IPS-15b (cell line): ENCODE measurements at regions not wholly inside any gene's neighbourhood (a gene's known extent, or its start where the extent isn't known, plus 50 kb on each side); places are given as distances from the start of the nearest gene placed in this dataset.

ENCODE experiments used
- H3K27me3 ChIP-seq: one replicate; pipeline ENCODE4 v1.6.1; 2013; ENCODE audit warnings: low read length; ENCODE audit not compliant: control insufficient read depth, insufficient read depth
- H3K36me3 ChIP-seq: one replicate; pipeline ENCODE4 v1.6.1; 2013; ENCODE audit warnings: low read length; ENCODE audit not compliant: control insufficient read depth, insufficient read depth
- H3K4me1 ChIP-seq: one replicate; pipeline ENCODE4 v1.6.1; 2013; ENCODE audit warnings: mild to moderate bottlenecking, low read length; ENCODE audit not compliant: control insufficient read depth, insufficient read depth
- H3K4me3 ChIP-seq: one replicate; pipeline ENCODE4 v1.5.1; 2013; ENCODE audit warnings: low read depth, low read length
- H3K9ac ChIP-seq: one replicate; pipeline ENCODE4 v1.6.1; 2013; ENCODE audit warnings: low read depth, mild to moderate bottlenecking, low read length
- H3K9me3 ChIP-seq: one replicate; pipeline ENCODE4 v1.6.1; 2013; ENCODE audit warnings: mild to moderate bottlenecking, low read length; ENCODE audit not compliant: control insufficient read depth, insufficient read depth

- Histone ChIP-seq H3K36me3 (no peaks in the 10 kb centered on the region), H3K9ac (no peak overlapping the region), H3K27me3 (no peaks in the 10 kb centered on the region), H3K4me3 (no peak overlapping the region), H3K4me1 (no peaks in the 10 kb centered on the region), H3K9me3 (no peaks in the 10 kb centered on the region)
Observed at GRCh38 chr16:65855171-65856145, 511.0 kb upstream of the CDH5 start.

DNA sequence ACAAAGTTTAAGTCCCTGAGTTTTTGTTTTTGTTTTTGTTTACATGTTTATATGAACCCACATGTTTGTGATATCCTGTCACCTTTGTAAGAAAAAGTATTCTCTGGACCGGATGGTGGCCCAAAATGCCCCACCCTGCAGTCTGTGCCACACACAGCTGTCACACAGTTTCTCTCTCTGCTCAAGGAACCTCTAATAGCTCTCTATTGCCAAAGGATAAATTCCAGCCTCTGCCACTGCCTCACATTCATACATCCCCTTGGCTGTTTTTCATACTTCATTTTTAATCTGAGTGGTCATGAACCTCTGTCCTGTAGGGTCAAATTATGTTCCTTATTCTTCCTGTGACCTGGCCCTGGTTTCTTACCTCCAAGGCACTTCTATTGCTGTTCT lies 520.3 kb upstream of the CDH5 start:
- Histone ChIP-seq H3K9ac (no peak overlapping the region), H3K36me3 (no peaks in the 10 kb centered on the region), H3K9me3 (no peaks in the 10 kb centered on the region), H3K4me3 (no peak overlapping the region), H3K4me1 (no peaks in the 10 kb centered on the region), H3K27me3 (no peaks in the 10 kb centered on the region)

DNA sequence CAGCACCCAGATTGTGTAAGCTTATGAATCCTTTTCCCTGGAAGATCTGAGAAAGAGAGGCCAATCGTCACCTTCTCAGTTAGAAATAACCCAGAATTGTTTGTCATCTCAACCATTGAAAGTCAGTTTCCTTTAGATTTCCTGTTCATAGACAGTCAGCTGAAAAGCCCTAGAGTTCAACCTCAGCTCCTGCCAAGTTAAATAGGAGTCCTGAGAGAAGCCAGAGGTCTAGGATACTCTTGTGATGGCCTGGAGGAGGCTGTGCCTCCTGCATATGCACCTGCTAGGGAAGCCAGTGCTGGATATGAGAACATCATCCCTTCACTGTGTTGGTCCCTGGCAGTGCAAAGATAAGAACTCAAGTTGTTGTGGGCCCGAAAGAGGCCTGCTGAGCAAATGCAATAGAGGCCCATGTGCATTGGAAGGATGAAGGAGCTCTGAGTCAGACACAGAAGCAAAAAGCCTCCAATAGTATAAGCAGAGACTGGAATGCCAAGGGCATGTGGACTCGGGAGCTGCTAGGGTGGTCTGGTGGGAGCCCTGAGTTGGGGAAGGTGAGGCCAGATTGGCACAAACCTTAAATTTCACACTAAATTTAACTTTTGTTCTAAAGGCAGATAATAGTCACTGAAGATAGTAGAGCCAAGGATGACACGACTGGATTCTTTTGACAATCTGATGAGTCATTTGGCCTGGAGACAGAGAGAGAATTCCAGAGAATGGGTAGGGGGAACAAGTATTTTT lies 520.9 kb upstream of the CDH5 start:
- Histone ChIP-seq H3K27me3 (no peaks in the 10 kb centered on the region), H3K36me3 (no peaks in the 10 kb centered on the region), H3K4me3 (no peak overlapping the region), H3K9ac (no peak overlapping the region), H3K9me3 (no peaks in the 10 kb centered on the region), H3K4me1 (no peaks in the 10 kb centered on the region)

- H3K4me3 ChIP-seq = no peak overlapping the region
- H3K4me1 ChIP-seq = no peaks in the 10 kb centered on the region
- no peaks in the 10 kb centered on the region for H3K9me3 ChIP-seq
- no peak overlapping the region for H3K9ac ChIP-seq
- no peaks in the 10 kb centered on the region for H3K27me3 ChIP-seq
- H3K36me3 ChIP-seq = no peaks in the 10 kb centered on the region
Observed at GRCh38 chr16:65843941-65844340, 522.5 kb upstream of the CDH5 start.

DNA sequence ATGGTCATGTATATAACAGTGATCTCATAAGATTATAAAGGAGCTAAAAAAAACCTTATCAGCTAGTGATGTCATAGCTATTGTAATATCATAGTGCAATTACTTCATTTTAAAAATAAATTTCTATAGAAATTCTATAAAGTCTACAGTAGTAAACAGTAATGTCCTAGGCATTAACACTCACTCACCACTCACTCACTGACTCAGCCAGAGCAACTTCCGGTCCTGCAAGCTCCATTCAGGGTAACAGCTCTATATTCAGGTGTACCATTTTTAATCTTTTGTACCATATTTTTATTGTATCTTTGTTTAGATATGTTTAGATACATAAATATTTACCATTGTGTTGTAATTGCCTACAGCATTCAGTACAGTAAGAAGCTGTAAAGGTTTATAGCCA lies 524.4 kb upstream of the CDH5 start:
- H3K4me3 ChIP-seq = no peak overlapping the region
- no peaks in the 10 kb centered on the region for H3K36me3 ChIP-seq
- no peaks in the 10 kb centered on the region for H3K9me3 ChIP-seq
- no peaks in the 10 kb centered on the region for H3K4me1 ChIP-seq
- H3K9ac ChIP-seq = no peak overlapping the region
- no peaks in the 10 kb centered on the region for H3K27me3 ChIP-seq

GRCh38 chr16:65838001-65838400 lies 528.5 kb upstream of the CDH5 start:
- H3K4me1 ChIP-seq = no peaks in the 10 kb centered on the region
- H3K36me3 ChIP-seq = no peaks in the 10 kb centered on the region
- H3K27me3 ChIP-seq = no peaks in the 10 kb centered on the region
- no peak overlapping the region for H3K9ac ChIP-seq
- H3K9me3 ChIP-seq = no peaks in the 10 kb centered on the region
- H3K4me3 ChIP-seq = no peak overlapping the region

DNA sequence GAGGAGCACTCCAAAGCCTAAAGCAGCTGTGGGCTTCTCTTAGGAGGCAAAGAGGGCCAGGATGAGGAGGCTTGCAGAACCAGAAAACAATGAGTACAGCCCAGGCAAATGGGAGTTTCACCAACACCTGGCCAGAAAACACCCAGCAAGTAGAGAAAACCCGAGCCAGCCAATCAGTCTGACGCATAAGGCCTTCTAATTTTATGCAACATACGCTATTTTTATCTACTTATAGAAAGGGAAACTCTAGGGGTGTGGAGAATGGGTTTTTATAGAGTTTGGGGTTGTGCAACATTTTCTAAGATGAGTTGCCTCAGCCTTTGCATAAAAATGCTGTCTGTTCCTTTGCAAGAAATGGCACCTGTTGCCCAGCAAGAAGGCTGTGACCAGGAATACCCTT lies 529.0 kb upstream of the CDH5 start:
- no peaks in the 10 kb centered on the region for H3K36me3 ChIP-seq
- no peak overlapping the region for H3K9ac ChIP-seq
- H3K27me3 ChIP-seq = no peaks in the 10 kb centered on the region
- no peaks in the 10 kb centered on the region for H3K9me3 ChIP-seq
- H3K4me1 ChIP-seq = no peaks in the 10 kb centered on the region
- no peak overlapping the region for H3K4me3 ChIP-seq

GRCh38 chr16:65834688-65835087 lies 531.8 kb upstream of the CDH5 start:
- no peak overlapping the region for H3K4me3 ChIP-seq

GRCh38 chr16:65833171-65833871 lies 533.2 kb upstream of the CDH5 start:
- no peak overlapping the region for H3K4me3 ChIP-seq
- no peaks in the 10 kb centered on the region for H3K36me3 ChIP-seq
- no peak overlapping the region for H3K9ac ChIP-seq
- H3K9me3 ChIP-seq = no peaks in the 10 kb centered on the region
- H3K27me3 ChIP-seq = no peaks in the 10 kb centered on the region
- H3K4me1 ChIP-seq = no peaks in the 10 kb centered on the region

More at GRCh38 chr16:65834688-65835087, 531.8 kb upstream of the CDH5 start:
- no peak overlapping the region for H3K9ac ChIP-seq
- no peaks in the 10 kb centered on the region for H3K36me3 ChIP-seq
- no peaks in the 10 kb centered on the region for H3K4me1 ChIP-seq
- H3K9me3 ChIP-seq = no peaks in the 10 kb centered on the region
- H3K27me3 ChIP-seq = no peaks in the 10 kb centered on the region

DNA sequence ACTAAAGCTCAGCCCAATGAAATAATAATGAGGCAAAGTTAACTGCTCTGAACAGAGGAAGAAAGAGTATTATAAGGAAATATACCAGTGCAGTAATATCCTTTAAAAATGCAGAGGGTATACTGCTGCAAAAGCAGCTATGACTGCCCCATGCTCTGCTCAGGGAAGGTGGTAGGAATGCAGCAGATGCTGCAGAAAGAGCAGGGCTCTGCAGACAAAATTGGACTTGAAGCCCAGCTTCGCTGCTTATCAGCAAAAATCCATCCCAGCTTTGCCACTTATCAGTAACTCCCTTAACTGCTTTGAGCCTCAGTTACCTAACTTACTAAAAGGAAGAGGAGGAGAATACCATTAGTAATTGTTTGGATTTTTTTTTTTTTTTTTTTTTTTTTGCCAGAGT lies 533.8 kb upstream of the CDH5 start:
- no peak overlapping the region for H3K9ac ChIP-seq
- no peak overlapping the region for H3K4me3 ChIP-seq

DNA sequence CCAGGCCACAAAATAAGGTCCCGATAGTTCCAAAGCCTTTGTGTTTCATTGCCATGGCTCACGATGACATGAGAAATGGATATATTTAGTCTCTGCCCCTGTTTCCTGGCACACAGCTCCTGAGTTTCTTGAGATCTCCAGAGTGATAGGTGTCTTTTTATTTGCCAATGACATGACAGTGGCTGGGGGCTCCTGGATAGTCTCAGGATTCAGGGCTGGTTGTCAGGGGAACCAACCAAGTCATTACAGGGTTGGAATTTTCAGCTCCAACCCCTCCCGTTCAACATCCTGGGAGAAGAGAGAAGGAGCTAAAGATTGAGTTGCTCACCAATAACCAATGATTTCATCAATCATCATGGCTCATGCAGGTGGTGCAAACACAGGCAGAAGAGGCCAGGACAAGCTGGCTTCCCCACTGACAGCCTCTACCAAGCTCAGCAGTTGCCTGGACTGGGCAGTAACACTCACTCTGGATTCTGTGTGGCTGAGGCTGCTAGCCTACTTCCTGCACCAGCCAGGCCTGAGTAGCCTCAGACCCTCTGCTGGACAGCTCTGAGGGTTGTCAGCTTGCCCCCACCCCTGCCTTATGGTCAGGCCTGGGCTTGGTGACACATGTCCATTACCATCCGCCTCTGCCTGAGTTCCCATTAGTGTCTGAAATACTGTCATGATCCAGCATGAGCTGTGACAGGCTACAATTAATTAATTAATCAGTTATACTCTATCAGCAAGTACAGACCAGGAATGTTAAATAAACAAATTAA lies 534.4 kb upstream of the CDH5 start:
- Histone ChIP-seq H3K9ac (no peak overlapping the region), H3K4me3 (no peak overlapping the region), H3K36me3 (no peaks in the 10 kb centered on the region), H3K4me1 (no peaks in the 10 kb centered on the region), H3K27me3 (no peaks in the 10 kb centered on the region), H3K9me3 (no peaks in the 10 kb centered on the region)

More for the DNA sequence above, 533.8 kb upstream of the CDH5 start:
- H3K27me3 ChIP-seq = no peaks in the 10 kb centered on the region
- no peaks in the 10 kb centered on the region for H3K9me3 ChIP-seq
- no peaks in the 10 kb centered on the region for H3K36me3 ChIP-seq
- no peaks in the 10 kb centered on the region for H3K4me1 ChIP-seq
